HepG2 (cell line): ENCODE measurements at regions not wholly inside any gene's neighbourhood (a gene's known extent, or its start where the extent isn't known, plus 50 kb on each side); places are given as distances from the start of the nearest gene placed in this dataset.

Source experiments
- SCMH1 ChIP-seq: sonication (generic); formaldehyde crosslinking; IDR thresholded peaks from 2 replicates; pipeline ENCODE4 v1.9.0; 2021; ENCODE audit warnings: missing genetic modification reagents, mild to moderate bottlenecking, borderline replicate concordance
- ZNF143 ChIP-seq: sonication (generic); formaldehyde crosslinking; IDR thresholded peaks from 2 replicates; pipeline ENCODE4 v1.4.0; 2020; ENCODE audit warnings: missing genetic modification reagents
- ZNF317 ChIP-seq: sonication (generic); formaldehyde crosslinking; IDR thresholded peaks from 2 replicates; pipeline ENCODE4 v1.5.0; 2020; ENCODE audit warnings: mild to moderate bottlenecking, missing genetic modification reagents
- ZNF343 ChIP-seq: sonication (generic); formaldehyde crosslinking; IDR thresholded peaks from 2 replicates; pipeline ENCODE4 v1.4.0; 2020; ENCODE audit warnings: mild to moderate bottlenecking, missing genetic modification reagents
- TF ChIP-seq, protein P1 (sequence below): sonication (generic); formaldehyde crosslinking; IDR thresholded peaks from 2 replicates; pipeline ENCODE4 v1.5.0; 2020; ENCODE audit warnings: mild to moderate bottlenecking, missing genetic modification reagents, moderate library complexity

GRCh38 chr3:79878708-79879107, 110.9 kb upstream of the ROBO1 start:
- TF ChIP-seq ZNF317 (CRISPR knock-in tag) (no peak), ZNF343 (CRISPR knock-in tag) (no peak), ZNF143 (CRISPR knock-in tag) (no peak), SCMH1 (no peak)
- TF ChIP-seq, protein P1, sequence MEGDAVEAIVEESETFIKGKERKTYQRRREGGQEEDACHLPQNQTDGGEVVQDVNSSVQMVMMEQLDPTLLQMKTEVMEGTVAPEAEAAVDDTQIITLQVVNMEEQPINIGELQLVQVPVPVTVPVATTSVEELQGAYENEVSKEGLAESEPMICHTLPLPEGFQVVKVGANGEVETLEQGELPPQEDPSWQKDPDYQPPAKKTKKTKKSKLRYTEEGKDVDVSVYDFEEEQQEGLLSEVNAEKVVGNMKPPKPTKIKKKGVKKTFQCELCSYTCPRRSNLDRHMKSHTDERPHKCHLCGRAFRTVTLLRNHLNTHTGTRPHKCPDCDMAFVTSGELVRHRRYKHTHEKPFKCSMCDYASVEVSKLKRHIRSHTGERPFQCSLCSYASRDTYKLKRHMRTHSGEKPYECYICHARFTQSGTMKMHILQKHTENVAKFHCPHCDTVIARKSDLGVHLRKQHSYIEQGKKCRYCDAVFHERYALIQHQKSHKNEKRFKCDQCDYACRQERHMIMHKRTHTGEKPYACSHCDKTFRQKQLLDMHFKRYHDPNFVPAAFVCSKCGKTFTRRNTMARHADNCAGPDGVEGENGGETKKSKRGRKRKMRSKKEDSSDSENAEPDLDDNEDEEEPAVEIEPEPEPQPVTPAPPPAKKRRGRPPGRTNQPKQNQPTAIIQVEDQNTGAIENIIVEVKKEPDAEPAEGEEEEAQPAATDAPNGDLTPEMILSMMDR (CRISPR knock-in tag) = no peak
